ENCODE measurements at regions not wholly inside any gene's neighbourhood (a gene's known extent, or its start where the extent isn't known, plus 50 kb on each side); places are given as distances from the start of the nearest gene placed in this dataset.

DNA sequence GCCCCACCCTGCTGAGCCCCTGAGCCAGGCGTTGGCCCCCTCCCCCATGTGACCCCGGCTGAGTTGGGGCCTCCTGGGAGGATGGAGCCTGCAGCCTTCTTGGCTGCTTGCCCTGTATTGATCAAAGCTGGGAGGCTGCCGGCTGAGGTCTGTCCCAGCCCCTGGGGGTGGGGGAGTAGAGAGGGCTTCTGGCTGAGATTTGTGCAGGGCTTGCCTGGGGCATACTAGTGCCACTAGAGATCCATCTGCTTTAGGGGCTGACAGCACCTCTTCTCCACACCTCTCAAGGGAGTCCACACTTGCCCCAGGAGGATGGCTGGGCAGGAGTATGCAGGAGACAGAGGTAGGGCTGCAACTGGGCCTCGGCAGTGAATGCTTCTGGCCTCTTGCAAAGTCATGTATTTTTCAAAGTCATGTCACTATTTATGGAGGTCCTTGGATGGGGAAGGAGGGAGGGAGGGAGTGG, 53.6 kb upstream of the SSBP3 start:
- H3K9me3 ChIP-seq (ENCODE audit: insufficient read depth, low read length, severe bottlenecking): no peaks in the 10 kb centered on the region
- H3K4me3 ChIP-seq (ENCODE audit: low read depth in 1 of 2, low read length in 2 of 2): no peak overlapping the region
- H3K9ac ChIP-seq (ENCODE audit: low read depth, low read length): no peak overlapping the region
- H3K4me2 ChIP-seq (ENCODE audit: insufficient read depth, low read length): peak overlapping the region; percentile 45
- peaks cover 23% of the 10 kb centered on the region for H3K4me1 ChIP-seq (ENCODE audit: insufficient read depth, low read length)
- TF ChIP-seq EZH2 (IDR thresholded peaks at IDR 0.05; ENCODE audit: borderline replicate concordance, low read depth, low read length, severe bottlenecking): no peak
- TF ChIP-seq, protein P1, sequence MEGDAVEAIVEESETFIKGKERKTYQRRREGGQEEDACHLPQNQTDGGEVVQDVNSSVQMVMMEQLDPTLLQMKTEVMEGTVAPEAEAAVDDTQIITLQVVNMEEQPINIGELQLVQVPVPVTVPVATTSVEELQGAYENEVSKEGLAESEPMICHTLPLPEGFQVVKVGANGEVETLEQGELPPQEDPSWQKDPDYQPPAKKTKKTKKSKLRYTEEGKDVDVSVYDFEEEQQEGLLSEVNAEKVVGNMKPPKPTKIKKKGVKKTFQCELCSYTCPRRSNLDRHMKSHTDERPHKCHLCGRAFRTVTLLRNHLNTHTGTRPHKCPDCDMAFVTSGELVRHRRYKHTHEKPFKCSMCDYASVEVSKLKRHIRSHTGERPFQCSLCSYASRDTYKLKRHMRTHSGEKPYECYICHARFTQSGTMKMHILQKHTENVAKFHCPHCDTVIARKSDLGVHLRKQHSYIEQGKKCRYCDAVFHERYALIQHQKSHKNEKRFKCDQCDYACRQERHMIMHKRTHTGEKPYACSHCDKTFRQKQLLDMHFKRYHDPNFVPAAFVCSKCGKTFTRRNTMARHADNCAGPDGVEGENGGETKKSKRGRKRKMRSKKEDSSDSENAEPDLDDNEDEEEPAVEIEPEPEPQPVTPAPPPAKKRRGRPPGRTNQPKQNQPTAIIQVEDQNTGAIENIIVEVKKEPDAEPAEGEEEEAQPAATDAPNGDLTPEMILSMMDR (IDR thresholded peaks at IDR 0.05; ENCODE audit: borderline replicate concordance, extremely low read depth, low read length, poor library complexity, severe bottlenecking): no peak
- H3K79me2 ChIP-seq (ENCODE audit: insufficient read depth, low read length): no peaks in the 10 kb centered on the region
- no peak overlapping the region for H3K27ac ChIP-seq (ENCODE audit: low read length)
- H2AFZ ChIP-seq (ENCODE audit: low read depth, low read length): no peak overlapping the region
- H3K36me3 ChIP-seq (ENCODE audit: insufficient read depth, low read length): no peaks in the 10 kb centered on the region
- DNase-seq (peak; percentile 91), ATAC-seq (ENCODE audit: insufficient read depth, low read depth) (peak; percentile 90)
- H3K27me3 ChIP-seq (ENCODE audit: insufficient read depth, low read length, poor library complexity): no peaks in the 10 kb centered on the region
- no peaks in the 10 kb centered on the region for H4K20me1 ChIP-seq (ENCODE audit: insufficient read depth, low read length)

DNA sequence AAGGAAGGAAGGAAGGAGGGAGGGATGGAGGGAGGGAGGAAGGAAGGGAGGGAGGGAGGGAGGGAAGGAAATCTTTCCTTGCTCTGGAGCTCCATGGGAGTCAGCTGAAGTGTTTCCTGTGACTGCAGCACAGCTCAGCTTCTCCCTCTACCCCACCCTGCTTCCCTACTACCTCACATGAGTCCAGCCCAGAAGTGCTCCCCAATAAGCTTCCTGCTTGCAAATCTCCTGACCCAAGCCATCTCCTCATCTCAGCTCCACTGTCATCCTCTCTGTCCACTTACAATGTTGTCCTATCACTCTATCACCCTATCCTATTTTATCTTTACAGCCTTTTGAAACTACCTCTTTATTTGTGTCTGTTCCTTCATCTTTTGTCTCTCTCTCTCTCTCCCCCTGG, 52.9 kb upstream of the SSBP3 start:
- no peaks in the 10 kb centered on the region for H3K9me3 ChIP-seq (ENCODE audit: insufficient read depth, low read length, severe bottlenecking)
- no peak for DNase-seq
- peaks cover 19% of the 10 kb centered on the region for H3K4me1 ChIP-seq (ENCODE audit: insufficient read depth, low read length)
- H3K27ac ChIP-seq (ENCODE audit: low read length): peak overlapping the region; percentile 62
- H3K27me3 ChIP-seq (ENCODE audit: insufficient read depth, low read length, poor library complexity): no peaks in the 10 kb centered on the region
- no peak overlapping the region for H3K4me3 ChIP-seq (ENCODE audit: low read depth in 1 of 2, low read length in 2 of 2)
- no peak for TF ChIP-seq EZH2 (IDR thresholded peaks at IDR 0.05; ENCODE audit: borderline replicate concordance, low read depth, low read length, severe bottlenecking)
- TF ChIP-seq, protein P1 (IDR thresholded peaks at IDR 0.05; ENCODE audit: borderline replicate concordance, extremely low read depth, low read length, poor library complexity, severe bottlenecking): no peak
- H2AFZ ChIP-seq (ENCODE audit: low read depth, low read length): no peak overlapping the region
- H3K79me2 ChIP-seq (ENCODE audit: insufficient read depth, low read length): no peaks in the 10 kb centered on the region
- peak; percentile 10; the same call in 1 of the 3 replicates for ATAC-seq (ENCODE audit: insufficient read depth, low read depth)
- no peaks in the 10 kb centered on the region for H4K20me1 ChIP-seq (ENCODE audit: insufficient read depth, low read length)
- peak overlapping the region; percentile 45 for H3K4me2 ChIP-seq (ENCODE audit: insufficient read depth, low read length)
- no peaks in the 10 kb centered on the region for H3K36me3 ChIP-seq (ENCODE audit: insufficient read depth, low read length)
- H3K9ac ChIP-seq (ENCODE audit: low read depth, low read length): no peak overlapping the region

DNA sequence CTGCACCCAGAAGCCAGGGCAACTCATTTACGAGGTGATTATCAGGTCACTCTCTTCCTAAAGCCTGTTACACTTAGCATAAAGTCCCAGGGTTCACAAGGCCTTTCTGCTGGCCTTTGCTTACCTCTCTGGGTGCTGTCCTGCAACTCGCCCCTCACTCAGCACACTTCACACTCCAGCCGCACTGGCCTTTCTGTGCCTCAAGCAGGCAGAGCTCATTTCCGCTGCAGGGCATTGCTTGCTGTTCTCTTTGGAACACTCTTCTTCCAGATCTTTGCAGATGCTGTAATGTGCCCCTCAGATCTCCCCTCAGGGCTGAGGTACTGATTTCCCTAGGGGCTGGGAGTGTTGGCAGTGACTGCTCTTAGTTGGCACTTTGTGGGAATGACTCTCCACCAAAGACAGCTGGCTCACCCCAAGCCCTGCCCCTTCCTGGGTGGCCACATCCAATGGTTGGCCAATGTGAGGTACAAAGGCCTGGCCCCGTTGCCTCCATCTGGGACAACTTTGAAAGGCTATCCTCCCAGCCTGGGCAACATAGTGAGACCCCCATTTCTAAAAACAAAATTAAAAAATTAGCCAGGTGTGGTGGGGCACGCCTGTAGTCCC, 50.8 kb upstream of the SSBP3 start:
- H3K27ac ChIP-seq (ENCODE audit: low read length): no peak overlapping the region

DNA sequence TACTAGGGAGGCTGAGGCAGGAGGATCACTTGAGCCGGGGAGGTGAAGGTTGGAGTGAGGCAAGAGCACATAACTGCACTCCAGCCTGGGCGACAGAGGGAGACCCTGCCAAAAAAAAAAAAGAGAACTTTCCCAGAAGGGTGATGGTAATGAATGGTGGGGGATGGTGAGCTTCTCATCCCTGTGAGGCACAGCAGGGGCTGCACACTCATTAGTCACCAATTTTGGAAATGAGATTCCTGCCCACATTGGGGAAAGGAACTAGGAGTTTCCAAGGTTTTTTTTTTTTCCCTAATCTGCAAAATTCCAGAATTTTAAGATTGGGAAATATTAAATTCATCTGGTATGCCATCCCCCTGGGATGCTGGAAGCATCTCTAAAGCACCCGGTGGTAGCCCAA, 50.2 kb upstream of the SSBP3 start:
- H3K36me3 ChIP-seq (ENCODE audit: insufficient read depth, low read length): no peaks in the 10 kb centered on the region
- no peak for TF ChIP-seq EZH2 (IDR thresholded peaks at IDR 0.05; ENCODE audit: borderline replicate concordance, low read depth, low read length, severe bottlenecking)
- TF ChIP-seq, protein P1 (IDR thresholded peaks at IDR 0.05; ENCODE audit: borderline replicate concordance, extremely low read depth, low read length, poor library complexity, severe bottlenecking): no peak
- no peak overlapping the region for H2AFZ ChIP-seq (ENCODE audit: low read depth, low read length)
- H4K20me1 ChIP-seq (ENCODE audit: insufficient read depth, low read length): no peaks in the 10 kb centered on the region
- no peaks in the 10 kb centered on the region for H3K79me2 ChIP-seq (ENCODE audit: insufficient read depth, low read length)
- peaks cover 16% of the 10 kb centered on the region for H3K4me1 ChIP-seq (ENCODE audit: insufficient read depth, low read length)
- no peaks in the 10 kb centered on the region for H3K9me3 ChIP-seq (ENCODE audit: insufficient read depth, low read length, severe bottlenecking)
- H3K4me3 ChIP-seq (ENCODE audit: low read depth in 1 of 2, low read length in 2 of 2): no peak overlapping the region
- H3K9ac ChIP-seq (ENCODE audit: low read depth, low read length): no peak overlapping the region
- H3K27ac ChIP-seq (ENCODE audit: low read length): no peak overlapping the region
- no peaks in the 10 kb centered on the region for H3K27me3 ChIP-seq (ENCODE audit: insufficient read depth, low read length, poor library complexity)
- H3K4me2 ChIP-seq (ENCODE audit: insufficient read depth, low read length): no peak overlapping the region
- DNase-seq (no peak), ATAC-seq (ENCODE audit: insufficient read depth, low read depth) (no peak)

More for the DNA sequence above, 50.8 kb upstream of the SSBP3 start:
- Histone ChIP-seq H3K27me3 (ENCODE audit: insufficient read depth, low read length, poor library complexity) (no peaks in the 10 kb centered on the region), H3K9me3 (ENCODE audit: insufficient read depth, low read length, severe bottlenecking) (no peaks in the 10 kb centered on the region), H4K20me1 (ENCODE audit: insufficient read depth, low read length) (no peaks in the 10 kb centered on the region), H3K79me2 (ENCODE audit: insufficient read depth, low read length) (no peaks in the 10 kb centered on the region), H3K4me2 (ENCODE audit: insufficient read depth, low read length) (no peak overlapping the region), H2AFZ (ENCODE audit: low read depth, low read length) (no peak overlapping the region), H3K36me3 (ENCODE audit: insufficient read depth, low read length) (no peaks in the 10 kb centered on the region), H3K4me1 (ENCODE audit: insufficient read depth, low read length) (peaks cover 16% of the 10 kb centered on the region), H3K4me3 (ENCODE audit: low read depth in 1 of 2, low read length in 2 of 2) (no peak overlapping the region), H3K9ac (ENCODE audit: low read depth, low read length) (no peak overlapping the region)
- TF ChIP-seq EZH2 (IDR thresholded peaks at IDR 0.05; ENCODE audit: borderline replicate concordance, low read depth, low read length, severe bottlenecking): no peak
- DNase-seq (no peak), ATAC-seq (ENCODE audit: insufficient read depth, low read depth) (no peak)
